Hematopoietic multipotent progenitor cell treated with erythropoietin and hydrocortisone succinate and interleukin-3 and kit ligand, for 8 days (in vitro differentiated cells): ENCODE measurements at regions not wholly inside any gene's neighbourhood (a gene's known extent, or its start where the extent isn't known, plus 50 kb on each side); places are given as distances from the start of the nearest gene placed in this dataset.

Source experiments
- DNase-seq: peaks from one replicate; pipeline ENCODE4 v3.0.0-alpha.2; 2015

GRCh38 chr9:134228649-134229048, 64.3 kb upstream of the RNU6ATAC start:
- no peak for DNase-seq

GRCh38 chr9:134229466-134230091, 65.2 kb upstream of the RNU6ATAC start:
- DNase-seq, result no peak

GRCh38 chr9:134230092-134230941, 66.0 kb upstream of the RNU6ATAC start:
- DNase-seq, result no peak

- no peak for DNase-seq
Measured at GRCh38 chr9:134230942-134231325, 66.6 kb upstream of the RNU6ATAC start.

GRCh38 chr9:134231330-134231745, 67.0 kb upstream of the RNU6ATAC start:
- no peak for DNase-seq

GRCh38 chr9:134231767-134232166, 67.4 kb upstream of the RNU6ATAC start:
- DNase-seq, result no peak

GRCh38 chr9:134233022-134233421, 68.7 kb upstream of the RNU6ATAC start:
- DNase-seq, result no peak

- no peak for DNase-seq
Measured at GRCh38 chr9:134234001-134234660, 69.8 kb upstream of the RNU6ATAC start.

GRCh38 chr9:134234687-134235359, 70.5 kb upstream of the RNU6ATAC start:
- no peak for DNase-seq

- no peak for DNase-seq
Measured at GRCh38 chr9:134235366-134235765, 71.0 kb upstream of the RNU6ATAC start.

- DNase-seq, result no peak
Measured at GRCh38 chr9:134236001-134236421, 71.6 kb upstream of the RNU6ATAC start.

- DNase-seq, result no peak
Measured at GRCh38 chr9:134236935-134237629, 72.7 kb upstream of the RNU6ATAC start.

- DNase-seq, result no peak
Measured at GRCh38 chr9:134237630-134238265, 73.4 kb upstream of the RNU6ATAC start.

- no peak for DNase-seq
Measured at GRCh38 chr9:134239130-134239903, 75.0 kb upstream of the RNU6ATAC start.

GRCh38 chr9:134239939-134240338, 75.6 kb upstream of the RNU6ATAC start:
- no peak for DNase-seq

GRCh38 chr9:134240361-134240760, 76.0 kb upstream of the RNU6ATAC start:
- DNase-seq, result no peak

GRCh38 chr9:134242706-134243105, 78.3 kb upstream of the RNU6ATAC start:
- DNase-seq, result no peak

GRCh38 chr9:134243778-134244467, 79.6 kb upstream of the RNU6ATAC start:
- DNase-seq, result no peak

GRCh38 chr9:134245179-134245578, 80.8 kb upstream of the RNU6ATAC start:
- DNase-seq, result no peak

- no peak for DNase-seq
Measured at GRCh38 chr9:134247918-134248631, 78.2 kb upstream of the RXRA start.
